Right lobe of liver (tissue), 4 donors: ENCODE measurements at regions not wholly inside any gene's neighbourhood (a gene's known extent, or its start where the extent isn't known, plus 50 kb on each side); places are given as distances from the start of the nearest gene placed in this dataset.

Experiments
- POLR2A ChIP-seq: fragments of 450-650 bp; IDR thresholded peaks from one replicate; pipeline ENCODE4 v1.6.1; 2017; ENCODE audit warnings: antibody characterized with exemption, mild to moderate bottlenecking
- TF ChIP-seq, protein P1 (sequence below), 4 donors: fragments of 200-600 bp in 3 of 4; fragments of 450-650 bp in 1 of 4; IDR thresholded peaks; one replicate each; pipeline versions ENCODE4 v1.5.1 to v1.8.0; 2016 to 2022; ENCODE audit warnings: antibody characterized with exemption in 4 of 4, mild to moderate bottlenecking in 2 of 4
- donor health status: DM: no; HTN: no; CAD: no.
- donor health status: DM: no; HTN: no; CAD: no.
- donor health status: DM: no; HTN: yes; CAD: no.

DNA sequence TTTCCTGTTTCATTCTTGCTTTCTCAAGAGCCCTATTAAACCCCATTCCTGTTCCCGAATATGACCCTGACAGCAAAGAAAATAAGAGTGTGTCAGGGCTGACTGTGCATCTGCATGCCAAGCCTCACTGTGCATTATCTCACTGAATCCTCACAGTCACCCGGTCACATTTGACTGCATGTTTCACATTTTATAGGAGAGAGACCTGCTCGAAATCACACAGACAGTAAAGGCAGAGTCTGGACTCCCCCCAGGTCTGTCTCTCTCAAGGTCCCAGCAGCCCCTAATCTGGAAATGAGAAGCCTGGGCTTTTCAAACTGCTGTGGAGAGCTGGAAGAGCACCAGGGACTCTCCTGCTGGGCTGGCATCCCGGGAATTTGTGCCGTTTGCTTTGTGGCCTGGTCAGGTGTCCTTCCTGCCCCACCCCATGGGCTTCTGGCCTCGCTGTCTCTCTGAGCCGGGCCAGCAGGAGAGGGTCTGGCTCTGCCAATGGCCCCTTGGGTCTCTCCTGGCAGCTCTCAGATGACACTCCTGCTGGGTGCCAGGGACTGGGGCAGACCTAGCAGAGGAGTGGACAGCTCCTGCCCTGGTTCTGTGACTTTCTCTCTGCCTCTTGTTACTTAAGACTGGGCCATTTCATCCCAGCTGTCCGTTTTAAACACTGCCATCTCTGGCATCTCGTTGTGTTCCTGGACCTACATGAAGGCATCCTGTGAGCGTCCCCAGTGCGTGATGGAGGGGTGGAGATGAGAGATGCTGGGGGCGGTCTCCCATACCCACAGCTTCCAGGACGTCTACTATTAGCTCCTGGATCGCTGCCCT is 173.6 kb downstream of the ARHGAP12 start:
- TF ChIP-seq, protein P1, sequence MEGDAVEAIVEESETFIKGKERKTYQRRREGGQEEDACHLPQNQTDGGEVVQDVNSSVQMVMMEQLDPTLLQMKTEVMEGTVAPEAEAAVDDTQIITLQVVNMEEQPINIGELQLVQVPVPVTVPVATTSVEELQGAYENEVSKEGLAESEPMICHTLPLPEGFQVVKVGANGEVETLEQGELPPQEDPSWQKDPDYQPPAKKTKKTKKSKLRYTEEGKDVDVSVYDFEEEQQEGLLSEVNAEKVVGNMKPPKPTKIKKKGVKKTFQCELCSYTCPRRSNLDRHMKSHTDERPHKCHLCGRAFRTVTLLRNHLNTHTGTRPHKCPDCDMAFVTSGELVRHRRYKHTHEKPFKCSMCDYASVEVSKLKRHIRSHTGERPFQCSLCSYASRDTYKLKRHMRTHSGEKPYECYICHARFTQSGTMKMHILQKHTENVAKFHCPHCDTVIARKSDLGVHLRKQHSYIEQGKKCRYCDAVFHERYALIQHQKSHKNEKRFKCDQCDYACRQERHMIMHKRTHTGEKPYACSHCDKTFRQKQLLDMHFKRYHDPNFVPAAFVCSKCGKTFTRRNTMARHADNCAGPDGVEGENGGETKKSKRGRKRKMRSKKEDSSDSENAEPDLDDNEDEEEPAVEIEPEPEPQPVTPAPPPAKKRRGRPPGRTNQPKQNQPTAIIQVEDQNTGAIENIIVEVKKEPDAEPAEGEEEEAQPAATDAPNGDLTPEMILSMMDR (IDR thresholded peaks at IDR 0.05), result no peak
- peak; percentile 57 for TF ChIP-seq POLR2A
